A673 (cell line): ENCODE measurements at regions not wholly inside any gene's neighbourhood (a gene's known extent, or its start where the extent isn't known, plus 50 kb on each side); places are given as distances from the start of the nearest gene placed in this dataset.
"Not testable (repeated sequence)": the region's sequence is repeated elsewhere in the genome, so short reads cannot be mapped to it uniquely, and the experiment has no call there.

ENCODE experiments used
- CTCF ChIP-seq: fragments of 300-800, 200-600 bp; sonication (generic); conservative IDR thresholded peaks from 2 replicates; pipeline ENCODE4 v1.5.1; 2017; ENCODE audit warnings: low read depth, mild to moderate bottlenecking, antibody characterized with exemption, low read length, moderate library complexity, mixed read lengths
- EZH2 ChIP-seq: fragments of 200-600 bp; sonication (generic); IDR thresholded peaks from 2 replicates; pipeline ENCODE4 v1.6.1; 2017; ENCODE audit warnings: borderline replicate concordance, low read depth, mild to moderate bottlenecking, mixed read lengths, antibody characterized with exemption, low read length; ENCODE audit not compliant: poor library complexity, severe bottlenecking

- TF ChIP-seq CTCF, EZH2: not testable (repeated sequence)
Measured at GRCh38 chr6:886116-886515, 193.2 kb upstream of the EXOC2 start.
